ENCODE measurements at regions not wholly inside any gene's neighbourhood (a gene's known extent, or its start where the extent isn't known, plus 50 kb on each side); places are given as distances from the start of the nearest gene placed in this dataset.

DNA sequence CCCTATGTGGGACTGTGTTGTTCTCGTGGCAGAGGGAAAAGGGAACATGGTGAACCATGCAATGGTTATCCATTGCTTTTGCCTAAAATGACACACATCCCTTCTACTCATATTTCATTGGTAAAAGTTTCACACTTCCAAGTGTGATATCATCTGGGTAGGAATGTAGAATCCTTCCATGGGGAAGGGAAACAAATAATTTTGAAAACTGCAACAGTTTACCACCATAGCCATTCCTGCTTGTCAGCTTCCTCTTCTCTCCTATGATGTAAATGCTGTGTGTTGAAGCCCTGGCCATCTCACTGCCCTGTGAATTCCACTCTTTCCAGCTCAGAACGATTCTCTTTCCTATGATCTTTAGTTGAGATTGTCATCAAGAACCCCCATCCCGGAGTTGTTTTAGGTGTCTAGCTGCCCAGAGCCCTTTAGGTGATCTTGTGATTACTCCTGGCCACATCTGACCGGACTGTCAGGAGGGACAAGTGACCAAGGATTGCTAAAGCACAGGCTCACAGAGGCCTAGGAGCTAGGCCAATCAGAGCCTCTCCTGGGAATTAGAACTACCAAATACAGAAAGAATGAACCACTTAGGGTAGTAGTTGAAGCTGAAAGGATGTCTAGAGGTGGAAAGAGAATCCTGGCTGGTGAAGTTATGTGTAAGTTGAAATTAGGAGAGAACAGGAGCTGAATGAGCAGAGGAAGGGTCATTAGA lies 84.6 kb downstream of the VCPKMT start:
- TF ChIP-seq POLR2AphosphoS5 (IDR thresholded peaks at IDR 0.05; ENCODE audit: low read depth), result no peak
- TF ChIP-seq, protein P1, sequence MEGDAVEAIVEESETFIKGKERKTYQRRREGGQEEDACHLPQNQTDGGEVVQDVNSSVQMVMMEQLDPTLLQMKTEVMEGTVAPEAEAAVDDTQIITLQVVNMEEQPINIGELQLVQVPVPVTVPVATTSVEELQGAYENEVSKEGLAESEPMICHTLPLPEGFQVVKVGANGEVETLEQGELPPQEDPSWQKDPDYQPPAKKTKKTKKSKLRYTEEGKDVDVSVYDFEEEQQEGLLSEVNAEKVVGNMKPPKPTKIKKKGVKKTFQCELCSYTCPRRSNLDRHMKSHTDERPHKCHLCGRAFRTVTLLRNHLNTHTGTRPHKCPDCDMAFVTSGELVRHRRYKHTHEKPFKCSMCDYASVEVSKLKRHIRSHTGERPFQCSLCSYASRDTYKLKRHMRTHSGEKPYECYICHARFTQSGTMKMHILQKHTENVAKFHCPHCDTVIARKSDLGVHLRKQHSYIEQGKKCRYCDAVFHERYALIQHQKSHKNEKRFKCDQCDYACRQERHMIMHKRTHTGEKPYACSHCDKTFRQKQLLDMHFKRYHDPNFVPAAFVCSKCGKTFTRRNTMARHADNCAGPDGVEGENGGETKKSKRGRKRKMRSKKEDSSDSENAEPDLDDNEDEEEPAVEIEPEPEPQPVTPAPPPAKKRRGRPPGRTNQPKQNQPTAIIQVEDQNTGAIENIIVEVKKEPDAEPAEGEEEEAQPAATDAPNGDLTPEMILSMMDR (conservative IDR thresholded peaks at IDR 0.05; ENCODE audit: low read depth in 2 of 2), result no peak
- no peak for TF ChIP-seq EZH2 (IDR thresholded peaks at IDR 0.05; ENCODE audit: low read depth, unreplicated experiment)
- no peak for TF ChIP-seq ZNF114 (CRISPR knock-in tag; IDR thresholded peaks at IDR 0.05)
- TF ChIP-seq, protein P2, sequence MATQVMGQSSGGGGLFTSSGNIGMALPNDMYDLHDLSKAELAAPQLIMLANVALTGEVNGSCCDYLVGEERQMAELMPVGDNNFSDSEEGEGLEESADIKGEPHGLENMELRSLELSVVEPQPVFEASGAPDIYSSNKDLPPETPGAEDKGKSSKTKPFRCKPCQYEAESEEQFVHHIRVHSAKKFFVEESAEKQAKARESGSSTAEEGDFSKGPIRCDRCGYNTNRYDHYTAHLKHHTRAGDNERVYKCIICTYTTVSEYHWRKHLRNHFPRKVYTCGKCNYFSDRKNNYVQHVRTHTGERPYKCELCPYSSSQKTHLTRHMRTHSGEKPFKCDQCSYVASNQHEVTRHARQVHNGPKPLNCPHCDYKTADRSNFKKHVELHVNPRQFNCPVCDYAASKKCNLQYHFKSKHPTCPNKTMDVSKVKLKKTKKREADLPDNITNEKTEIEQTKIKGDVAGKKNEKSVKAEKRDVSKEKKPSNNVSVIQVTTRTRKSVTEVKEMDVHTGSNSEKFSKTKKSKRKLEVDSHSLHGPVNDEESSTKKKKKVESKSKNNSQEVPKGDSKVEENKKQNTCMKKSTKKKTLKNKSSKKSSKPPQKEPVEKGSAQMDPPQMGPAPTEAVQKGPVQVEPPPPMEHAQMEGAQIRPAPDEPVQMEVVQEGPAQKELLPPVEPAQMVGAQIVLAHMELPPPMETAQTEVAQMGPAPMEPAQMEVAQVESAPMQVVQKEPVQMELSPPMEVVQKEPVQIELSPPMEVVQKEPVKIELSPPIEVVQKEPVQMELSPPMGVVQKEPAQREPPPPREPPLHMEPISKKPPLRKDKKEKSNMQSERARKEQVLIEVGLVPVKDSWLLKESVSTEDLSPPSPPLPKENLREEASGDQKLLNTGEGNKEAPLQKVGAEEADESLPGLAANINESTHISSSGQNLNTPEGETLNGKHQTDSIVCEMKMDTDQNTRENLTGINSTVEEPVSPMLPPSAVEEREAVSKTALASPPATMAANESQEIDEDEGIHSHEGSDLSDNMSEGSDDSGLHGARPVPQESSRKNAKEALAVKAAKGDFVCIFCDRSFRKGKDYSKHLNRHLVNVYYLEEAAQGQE (IDR thresholded peaks at IDR 0.05; ENCODE audit: unreplicated experiment), result no peak
- no peak for TF ChIP-seq CREB1 (CRISPR knock-in tag; IDR thresholded peaks at IDR 0.05; ENCODE audit: low read depth)

Data from GM23338 (cell line).